Left lung (tissue), 4 donors: ENCODE measurements at regions not wholly inside any gene's neighbourhood (a gene's known extent, or its start where the extent isn't known, plus 50 kb on each side); places are given as distances from the start of the nearest gene placed in this dataset.

ENCODE experiments used
- ATAC-seq: fragments of 200-7000 bp; cut with Tn5 transposase; one replicate; pipeline ENCODE4 v1.9.1; 2020; ENCODE audit warnings: moderate library complexity
- DNase-seq, 4 donors: peaks; one replicate each; pipeline ENCODE4 v3.0.0-alpha.2; 2013 to 2020
- H3K27ac ChIP-seq, 2 donors: fragments of 200-600 bp; sonication (generic) in 1 of 2; one replicate each; pipeline versions ENCODE4 v1.5.0 to v1.8.0; 2020 to 2021
- H3K27me3 ChIP-seq, 2 donors: fragments of 200-600 bp; sonication (generic) in 1 of 2; one replicate each; pipeline versions ENCODE4 v1.5.0 to v1.8.0; 2020 to 2021
- H3K36me3 ChIP-seq, 2 donors: fragments of 200-600 bp; sonication (generic) in 1 of 2; one replicate each; pipeline versions ENCODE4 v1.5.0 to v1.8.0; 2020 to 2021
- H3K4me1 ChIP-seq, 2 donors: fragments of 200-600 bp; one replicate each; pipeline ENCODE4 v1.8.0; 2021
- H3K4me3 ChIP-seq, 2 donors: fragments of 200-600 bp; sonication (generic) in 1 of 2; one replicate each; pipeline versions ENCODE4 v1.5.0 to v1.8.0; 2020 to 2021; ENCODE audit warnings: mild to moderate bottlenecking in 1 of 2
- H3K9me3 ChIP-seq, 2 donors: fragments of 200-600 bp; sonication (generic) in 1 of 2; one replicate each; pipeline versions ENCODE4 v1.5.0 to v1.8.0; 2020 to 2021
- intact Hi-C, 2 donors: fragments of 100-400 bp; cut with DNase I; formaldehyde crosslinking; loops; one replicate each; pipeline versions ENCODE4 v1.11.2 to v1.14.2; 2022
- TF ChIP-seq, protein P1 (sequence below), 2 donors: fragments of 200-600 bp; sonication (generic) in 1 of 2; IDR thresholded peaks; one replicate each; pipeline versions ENCODE4 v1.5.0 to v1.8.0; 2021; ENCODE audit warnings: antibody characterized with exemption in 2 of 2
- donor health status: DM: no; HTN: yes; CAD: no.
- donor health status: DM: no; HTN: no; CAD: no.

DNA sequence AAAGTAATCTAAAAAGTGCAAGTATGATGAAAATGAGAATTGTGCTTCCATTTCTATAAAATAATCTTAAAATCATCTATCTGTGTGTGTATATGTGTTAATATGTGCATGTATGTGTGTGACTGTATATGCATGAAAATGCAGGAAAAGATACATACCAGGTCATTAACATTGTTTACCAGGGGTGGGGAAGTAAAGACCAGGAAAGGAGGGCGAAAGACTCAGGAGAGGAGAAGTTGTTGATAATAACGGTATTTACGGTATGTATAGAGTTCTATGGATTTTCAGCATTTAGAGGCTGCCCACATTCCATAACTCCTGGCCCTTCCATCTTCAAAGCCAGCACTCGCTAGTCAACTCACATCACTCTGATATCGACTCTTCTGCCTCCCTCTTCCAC lies 111.0 kb upstream of the SPDL1 start:
- ATAC-seq (no peak), DNase-seq (no peak)
- no peak overlapping the region for H3K27ac ChIP-seq
- H3K27me3 ChIP-seq, result peaks cover 0 to 5% of the 10 kb centered on the region in 2 donors
- no peaks in the 10 kb centered on the region for H3K9me3 ChIP-seq
- no peak overlapping the region for H3K4me3 ChIP-seq
- TF ChIP-seq, protein P1, sequence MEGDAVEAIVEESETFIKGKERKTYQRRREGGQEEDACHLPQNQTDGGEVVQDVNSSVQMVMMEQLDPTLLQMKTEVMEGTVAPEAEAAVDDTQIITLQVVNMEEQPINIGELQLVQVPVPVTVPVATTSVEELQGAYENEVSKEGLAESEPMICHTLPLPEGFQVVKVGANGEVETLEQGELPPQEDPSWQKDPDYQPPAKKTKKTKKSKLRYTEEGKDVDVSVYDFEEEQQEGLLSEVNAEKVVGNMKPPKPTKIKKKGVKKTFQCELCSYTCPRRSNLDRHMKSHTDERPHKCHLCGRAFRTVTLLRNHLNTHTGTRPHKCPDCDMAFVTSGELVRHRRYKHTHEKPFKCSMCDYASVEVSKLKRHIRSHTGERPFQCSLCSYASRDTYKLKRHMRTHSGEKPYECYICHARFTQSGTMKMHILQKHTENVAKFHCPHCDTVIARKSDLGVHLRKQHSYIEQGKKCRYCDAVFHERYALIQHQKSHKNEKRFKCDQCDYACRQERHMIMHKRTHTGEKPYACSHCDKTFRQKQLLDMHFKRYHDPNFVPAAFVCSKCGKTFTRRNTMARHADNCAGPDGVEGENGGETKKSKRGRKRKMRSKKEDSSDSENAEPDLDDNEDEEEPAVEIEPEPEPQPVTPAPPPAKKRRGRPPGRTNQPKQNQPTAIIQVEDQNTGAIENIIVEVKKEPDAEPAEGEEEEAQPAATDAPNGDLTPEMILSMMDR (IDR thresholded peaks at IDR 0.05), result no peak
- H3K36me3 ChIP-seq, result no peaks in the 10 kb centered on the region
- intact Hi-C loops, result no loop called here
- no peaks in the 10 kb centered on the region for H3K4me1 ChIP-seq

DNA sequence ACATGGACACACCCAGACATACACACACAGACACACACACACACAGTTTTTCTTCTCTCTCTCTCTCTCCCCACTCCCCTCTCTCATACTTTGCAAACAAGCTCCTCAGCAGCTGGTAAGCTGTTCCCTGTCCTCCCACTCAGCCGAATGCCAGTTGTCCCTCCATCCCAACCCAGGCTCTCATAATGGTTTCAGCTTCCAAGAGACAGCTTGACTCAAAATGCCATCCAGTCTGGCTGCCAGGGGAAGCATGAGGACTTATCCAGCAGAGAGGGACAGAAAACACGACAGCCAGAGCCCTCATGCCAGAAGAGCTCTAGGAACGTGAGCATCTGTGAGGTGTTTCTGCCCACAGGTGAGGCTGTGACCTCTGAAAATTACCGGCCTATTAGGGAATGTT lies 112.6 kb upstream of the SPDL1 start:
- Histone ChIP-seq H3K4me1 (no peaks in the 10 kb centered on the region), H3K9me3 (no peaks in the 10 kb centered on the region), H3K27ac (no peak overlapping the region), H3K4me3 (no peak overlapping the region), H3K36me3 (no peaks in the 10 kb centered on the region), H3K27me3 (peaks cover 0 to 5% of the 10 kb centered on the region in 2 donors)
- no peak for DNase-seq
- TF ChIP-seq, protein P1 (IDR thresholded peaks at IDR 0.05), result no peak
- ATAC-seq, result no peak
- intact Hi-C loops, result no loop called here

DNA sequence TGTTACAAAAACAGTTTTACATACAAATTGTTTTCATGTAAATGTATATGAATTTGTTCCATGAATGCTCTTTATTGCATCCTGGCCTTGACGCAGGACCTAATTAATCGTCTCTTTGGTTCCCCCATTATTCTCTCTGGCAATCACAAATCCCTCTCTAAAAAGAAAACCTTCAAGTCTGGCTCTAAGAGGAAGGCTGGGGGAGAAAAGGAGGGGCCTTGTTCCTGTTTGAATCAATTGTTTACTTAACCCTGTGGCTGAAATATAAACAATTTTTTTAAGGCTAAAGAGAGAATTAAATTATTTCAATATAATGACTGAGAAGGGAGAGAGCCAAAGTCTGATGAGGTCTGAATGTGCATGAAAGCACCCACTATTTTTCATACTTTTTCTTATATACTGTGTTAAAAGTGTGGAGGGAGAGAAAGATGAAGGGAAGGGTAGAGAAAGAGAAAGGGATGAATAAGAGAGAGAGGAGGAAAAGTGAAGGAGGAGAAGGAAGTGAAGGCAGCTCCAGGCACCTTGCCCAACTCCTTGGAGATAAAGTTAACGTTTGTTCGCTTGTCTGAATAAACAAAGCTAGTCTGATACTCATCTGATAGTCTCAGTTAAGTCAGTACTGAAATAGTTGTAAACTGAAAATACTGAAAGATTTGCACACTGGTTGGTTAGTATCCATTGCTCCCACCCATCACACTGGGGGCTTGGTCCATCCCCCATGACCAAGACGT lies 116.4 kb upstream of the SPDL1 start:
- ATAC-seq, result no peak
- Histone ChIP-seq H3K4me1 (no peaks in the 10 kb centered on the region), H3K27me3 (no peaks in the 10 kb centered on the region), H3K4me3 (no peak overlapping the region), H3K9me3 (no peaks in the 10 kb centered on the region), H3K36me3 (no peaks in the 10 kb centered on the region), H3K27ac (no peak overlapping the region)
- intact Hi-C loops, result no loop called here
- TF ChIP-seq, protein P1 (IDR thresholded peaks at IDR 0.05), result no peak
- peak in 2 of 4 donors; percentile 34 to 57 for DNase-seq

DNA sequence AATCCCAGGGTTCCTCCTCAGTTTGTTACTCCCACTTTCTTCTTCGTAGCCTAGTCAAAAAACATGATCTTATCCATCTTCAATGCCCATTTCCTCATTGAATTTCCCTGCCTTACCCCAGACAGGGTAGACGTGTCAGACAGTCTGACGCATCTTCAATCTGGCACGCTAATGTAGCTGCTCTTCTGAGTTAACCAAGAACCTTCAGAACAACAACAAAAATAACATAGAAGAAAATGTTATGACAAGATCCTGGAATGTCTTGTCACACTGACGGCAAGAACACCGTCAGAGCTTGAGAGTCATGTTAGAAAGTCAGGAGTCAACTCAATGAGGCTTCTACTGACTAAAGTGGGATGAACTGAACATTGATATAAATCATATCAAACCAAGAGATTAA lies 122.7 kb upstream of the SPDL1 start:
- no peaks in the 10 kb centered on the region for H3K9me3 ChIP-seq

DNA sequence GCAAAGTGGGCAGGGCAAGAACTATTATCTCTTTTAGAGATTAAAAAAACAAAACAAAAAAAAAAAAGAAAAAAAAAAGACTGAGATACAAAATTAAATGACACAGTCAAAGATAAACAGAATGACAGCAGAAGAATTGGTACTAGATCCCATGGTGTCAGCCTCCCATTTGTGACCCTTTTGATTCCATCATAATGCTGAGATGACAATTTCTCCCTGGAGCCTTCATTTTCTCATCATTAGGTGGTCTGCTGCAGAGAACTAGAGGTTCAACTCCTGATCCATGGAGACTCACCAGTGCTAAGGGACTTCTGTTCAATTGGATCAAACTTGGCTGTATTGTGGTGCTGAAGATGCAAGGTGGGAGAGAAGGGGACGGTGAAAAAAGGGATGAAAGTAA lies 123.5 kb upstream of the SPDL1 start:
- no peaks in the 10 kb centered on the region for H3K4me1 ChIP-seq
- intact Hi-C loops, result no loop called here
- DNase-seq, result no peak
- H3K4me3 ChIP-seq, result no peak overlapping the region
- H3K9me3 ChIP-seq, result no peaks in the 10 kb centered on the region
- TF ChIP-seq, protein P1 (IDR thresholded peaks at IDR 0.05), result no peak
- H3K27ac ChIP-seq, result no peak overlapping the region
- H3K27me3 ChIP-seq, result no peaks in the 10 kb centered on the region
- H3K36me3 ChIP-seq, result no peaks in the 10 kb centered on the region
- no peak for ATAC-seq

More for the DNA sequence above, 122.7 kb upstream of the SPDL1 start:
- ATAC-seq, result no peak
- H3K4me1 ChIP-seq, result no peaks in the 10 kb centered on the region
- no peaks in the 10 kb centered on the region for H3K27me3 ChIP-seq
- H3K36me3 ChIP-seq, result no peaks in the 10 kb centered on the region
- no peak overlapping the region for H3K27ac ChIP-seq
- intact Hi-C loops, result no loop called here
- DNase-seq, result no peak
- TF ChIP-seq, protein P1 (IDR thresholded peaks at IDR 0.05), result no peak
- H3K4me3 ChIP-seq, result no peak overlapping the region
